Hepatocyte (in vitro differentiated cells): ENCODE measurements at regions not wholly inside any gene's neighbourhood (a gene's known extent, or its start where the extent isn't known, plus 50 kb on each side); places are given as distances from the start of the nearest gene placed in this dataset.

Source experiments
- CTCF ChIP-seq: fragments of 200-600 bp; sonication (generic); IDR thresholded peaks from 2 replicates; pipeline ENCODE4 v1.5.1; 2016; ENCODE audit warnings: antibody characterized with exemption, mild to moderate bottlenecking; ENCODE audit not compliant: poor library complexity
- EZH2 ChIP-seq: fragments of 200-600 bp; sonication (generic); IDR thresholded peaks from 2 replicates; pipeline ENCODE4 v1.6.1; 2016; ENCODE audit warnings: antibody characterized with exemption, mild to moderate bottlenecking, borderline replicate concordance

GRCh38 chr12:127987199-127987901 is 279.6 kb upstream of the TMEM132C start:
- TF ChIP-seq CTCF (no peak), EZH2 (no peak)
